ENCODE measurements at regions not wholly inside any gene's neighbourhood (a gene's known extent, or its start where the extent isn't known, plus 50 kb on each side); places are given as distances from the start of the nearest gene placed in this dataset.

DNA sequence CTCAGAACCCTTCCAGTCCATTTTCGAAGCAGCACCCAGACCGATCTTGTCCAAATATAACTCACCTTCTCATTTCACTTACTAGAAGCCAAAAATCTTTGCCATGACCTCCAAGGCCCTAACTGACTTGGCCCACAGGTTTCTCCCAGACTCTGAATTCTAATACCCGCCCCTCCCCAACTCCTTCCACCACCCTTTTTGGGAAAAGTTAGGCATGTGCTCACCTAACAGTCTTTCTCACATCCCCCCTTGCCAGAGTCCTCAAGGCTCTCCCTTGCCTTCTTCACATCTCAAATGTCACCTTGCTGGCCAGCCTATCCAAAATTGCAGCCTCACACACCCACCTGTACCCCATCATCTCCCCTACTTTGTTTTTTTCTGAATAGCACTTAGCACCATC lies 369.3 kb downstream of the NXPE2 start:
- H3K4me1 ChIP-seq (ENCODE audit: control insufficient read depth, insufficient read depth, low read length): no peaks in the 10 kb centered on the region
- TF ChIP-seq TCF7L2 (IDR thresholded peaks at IDR 0.05; ENCODE audit: low read depth, low read length) (no peak), CTCF (IDR thresholded peaks at IDR 0.05) (no peak), POLR2AphosphoS5 (IDR thresholded peaks at IDR 0.05; ENCODE audit: low read depth, low read length) (no peak), SIN3A (IDR thresholded peaks at IDR 0.05; ENCODE audit: borderline replicate concordance, insufficient read depth, low read depth, low read length) (no peak)
- TF ChIP-seq, protein P1, sequence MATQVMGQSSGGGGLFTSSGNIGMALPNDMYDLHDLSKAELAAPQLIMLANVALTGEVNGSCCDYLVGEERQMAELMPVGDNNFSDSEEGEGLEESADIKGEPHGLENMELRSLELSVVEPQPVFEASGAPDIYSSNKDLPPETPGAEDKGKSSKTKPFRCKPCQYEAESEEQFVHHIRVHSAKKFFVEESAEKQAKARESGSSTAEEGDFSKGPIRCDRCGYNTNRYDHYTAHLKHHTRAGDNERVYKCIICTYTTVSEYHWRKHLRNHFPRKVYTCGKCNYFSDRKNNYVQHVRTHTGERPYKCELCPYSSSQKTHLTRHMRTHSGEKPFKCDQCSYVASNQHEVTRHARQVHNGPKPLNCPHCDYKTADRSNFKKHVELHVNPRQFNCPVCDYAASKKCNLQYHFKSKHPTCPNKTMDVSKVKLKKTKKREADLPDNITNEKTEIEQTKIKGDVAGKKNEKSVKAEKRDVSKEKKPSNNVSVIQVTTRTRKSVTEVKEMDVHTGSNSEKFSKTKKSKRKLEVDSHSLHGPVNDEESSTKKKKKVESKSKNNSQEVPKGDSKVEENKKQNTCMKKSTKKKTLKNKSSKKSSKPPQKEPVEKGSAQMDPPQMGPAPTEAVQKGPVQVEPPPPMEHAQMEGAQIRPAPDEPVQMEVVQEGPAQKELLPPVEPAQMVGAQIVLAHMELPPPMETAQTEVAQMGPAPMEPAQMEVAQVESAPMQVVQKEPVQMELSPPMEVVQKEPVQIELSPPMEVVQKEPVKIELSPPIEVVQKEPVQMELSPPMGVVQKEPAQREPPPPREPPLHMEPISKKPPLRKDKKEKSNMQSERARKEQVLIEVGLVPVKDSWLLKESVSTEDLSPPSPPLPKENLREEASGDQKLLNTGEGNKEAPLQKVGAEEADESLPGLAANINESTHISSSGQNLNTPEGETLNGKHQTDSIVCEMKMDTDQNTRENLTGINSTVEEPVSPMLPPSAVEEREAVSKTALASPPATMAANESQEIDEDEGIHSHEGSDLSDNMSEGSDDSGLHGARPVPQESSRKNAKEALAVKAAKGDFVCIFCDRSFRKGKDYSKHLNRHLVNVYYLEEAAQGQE (IDR thresholded peaks at IDR 0.05; ENCODE audit: insufficient read depth in 1 of 2, low read depth in 2 of 2, low read length in 1 of 2): no peak
- ATAC-seq: no peak
- H3K27me3 ChIP-seq (ENCODE audit: control insufficient read depth, insufficient read depth, low read length): no peaks in the 10 kb centered on the region
- no TSS peak for BruUV-seq (replicated peaks)
- H3K9me3 ChIP-seq (ENCODE audit: control insufficient read depth, insufficient read depth, low read depth, low read length): no peaks in the 10 kb centered on the region
- H3K36me3 ChIP-seq (ENCODE audit: control insufficient read depth, insufficient read depth, low read length): no peaks in the 10 kb centered on the region
- in situ Hi-C loops (cut with HindIII; ENCODE audit: low pct_unique_long_range_greater_than_20kb, low sequenced_read_pairs): no loop called here
- no peak for DNase-seq (ENCODE audit: low read depth, low spot score)
- ChIA-PET CTCF (no interaction called here), POLR2A (no interaction called here)
- no peak overlapping the region for H3K4me3 ChIP-seq (ENCODE audit: low read depth in 2 of 2, low read length in 2 of 2)
- no peak overlapping the region for H3K27ac ChIP-seq (ENCODE audit: low read length)
- intact Hi-C loops (cut with micrococcal nuclease; ENCODE audit: unreplicated experiment): no loop called here

- H3K9me3 ChIP-seq (ENCODE audit: control insufficient read depth, insufficient read depth, low read depth, low read length): no peaks in the 10 kb centered on the region
- no peak overlapping the region for H3K27ac ChIP-seq (ENCODE audit: low read length)
- H3K36me3 ChIP-seq (ENCODE audit: control insufficient read depth, insufficient read depth, low read length): no peaks in the 10 kb centered on the region
- no peak overlapping the region for H3K4me3 ChIP-seq (ENCODE audit: low read depth in 2 of 2, low read length in 2 of 2)
- in situ Hi-C loops (cut with HindIII; ENCODE audit: low pct_unique_long_range_greater_than_20kb, low sequenced_read_pairs): no loop called here
- DNase-seq (ENCODE audit: low read depth, low spot score) (no peak), ATAC-seq (no peak)
- no peaks in the 10 kb centered on the region for H3K4me1 ChIP-seq (ENCODE audit: control insufficient read depth, insufficient read depth, low read length)
- intact Hi-C loops (cut with micrococcal nuclease; ENCODE audit: unreplicated experiment): no loop called here
- TF ChIP-seq TCF7L2 (IDR thresholded peaks at IDR 0.05; ENCODE audit: low read depth, low read length): no peak
- TF ChIP-seq, protein P1 (IDR thresholded peaks at IDR 0.05; ENCODE audit: insufficient read depth in 1 of 2, low read depth in 2 of 2, low read length in 1 of 2): no peak
- no peak for TF ChIP-seq SIN3A (IDR thresholded peaks at IDR 0.05; ENCODE audit: borderline replicate concordance, insufficient read depth, low read depth, low read length)
- no TSS peak for BruUV-seq (replicated peaks)
- H3K27me3 ChIP-seq (ENCODE audit: control insufficient read depth, insufficient read depth, low read length): no peaks in the 10 kb centered on the region
- POLR2A ChIA-PET: no interaction called here
- CTCF ChIA-PET: no interaction called here
These were observed 371.5 kb downstream of the NXPE2 start for GRCh38 chr11:115049796-115050195.

All from Panc1 (cell line).